Muscle of arm (tissue), 1 donor: ENCODE measurements at regions not wholly inside any gene's neighbourhood (a gene's known extent, or its start where the extent isn't known, plus 50 kb on each side); places are given as distances from the start of the nearest gene placed in this dataset.
A peak's percentile ranks its signal among the peaks of the same experiment; 100 is the strongest.
"Not testable (repeated sequence)": the region's sequence is repeated elsewhere in the genome, so short reads cannot be mapped to it uniquely, and the experiment has no call there.

Experiments
- DNase-seq: peaks from one replicate; pipeline ENCODE4 v3.0.0-alpha.2; 2013

GRCh38 chr10:3877211-3878000, 92.4 kb upstream of the KLF6 start:
- DNase-seq: no peak

GRCh38 chr10:3876350-3876962, 91.4 kb upstream of the KLF6 start:
- no peak for DNase-seq

- no peak for DNase-seq
Observed at GRCh38 chr10:3875842-3876235, 90.8 kb upstream of the KLF6 start.

- DNase-seq: no peak
Observed at GRCh38 chr10:3874990-3875841, 90.2 kb upstream of the KLF6 start.

- not testable (repeated sequence) for DNase-seq
Observed at GRCh38 chr10:3874610-3874989, 89.6 kb upstream of the KLF6 start.

GRCh38 chr10:3873728-3874461, 88.9 kb upstream of the KLF6 start:
- DNase-seq: peak; percentile 85

GRCh38 chr10:3872712-3873329, 87.8 kb upstream of the KLF6 start:
- DNase-seq: no peak

GRCh38 chr10:3871424-3871996, 86.5 kb upstream of the KLF6 start:
- no peak for DNase-seq

GRCh38 chr10:3869036-3869435, 84.0 kb upstream of the KLF6 start:
- no peak for DNase-seq

GRCh38 chr10:3868271-3868664, 83.3 kb upstream of the KLF6 start:
- no peak for DNase-seq

GRCh38 chr10:3867454-3868270, 82.7 kb upstream of the KLF6 start:
- no peak for DNase-seq

- DNase-seq: no peak
Observed at GRCh38 chr10:3866332-3866731, 81.3 kb upstream of the KLF6 start.

- DNase-seq: no peak
Observed at GRCh38 chr10:3865565-3865964, 80.6 kb upstream of the KLF6 start.

- no peak for DNase-seq
Observed at GRCh38 chr10:3861795-3862194, 76.8 kb upstream of the KLF6 start.

- no peak for DNase-seq
Observed at GRCh38 chr10:3858051-3858845, 73.2 kb upstream of the KLF6 start.

GRCh38 chr10:3857318-3857717, 72.3 kb upstream of the KLF6 start:
- no peak for DNase-seq

- no peak for DNase-seq
Observed at GRCh38 chr10:3856593-3856992, 71.6 kb upstream of the KLF6 start.

GRCh38 chr10:3853547-3854303, 68.7 kb upstream of the KLF6 start:
- DNase-seq: peak; percentile 33

GRCh38 chr10:3853016-3853415, 68.0 kb upstream of the KLF6 start:
- DNase-seq: no peak
